Fibroblast of lung (primary cell): ENCODE measurements at regions not wholly inside any gene's neighbourhood (a gene's known extent, or its start where the extent isn't known, plus 50 kb on each side); places are given as distances from the start of the nearest gene placed in this dataset.

Experiments used
- DNase-seq, 2 donors: peaks; one replicate each; pipeline versions ENCODE4 v3.0.0 to v3.0.0-alpha.2; 2010; ENCODE audit warnings: low read depth in 2 of 2
- H2AFZ ChIP-seq: 2 replicates; pipeline ENCODE4 v1.5.1; 2012; ENCODE audit warnings: low read length, control low read depth, inconsistent platforms
- H3K27ac ChIP-seq: 2 replicates; pipeline ENCODE4 v1.5.1; 2011; ENCODE audit warnings: low read length, control low read depth; ENCODE audit not compliant: insufficient read depth
- H3K27me3 ChIP-seq: 2 replicates; pipeline ENCODE4 v1.5.1; 2011; ENCODE audit warnings: mild to moderate bottlenecking, low read length; ENCODE audit not compliant: control insufficient read depth, insufficient read depth
- H3K36me3 ChIP-seq: 2 replicates; pipeline ENCODE4 v1.5.1; 2011; ENCODE audit warnings: low read length; ENCODE audit not compliant: control insufficient read depth, insufficient read depth
- H3K4me1 ChIP-seq: 2 replicates; pipeline ENCODE4 v1.5.1; 2011; ENCODE audit warnings: low read length; ENCODE audit not compliant: control insufficient read depth, insufficient read depth; ENCODE audit errors: extremely low read depth
- H3K4me2 ChIP-seq: 2 replicates; pipeline ENCODE4 v1.5.1; 2011; ENCODE audit warnings: low read length, control low read depth; ENCODE audit not compliant: insufficient read depth; ENCODE audit errors: extremely low read depth
- H3K4me3 ChIP-seq, 4 experiments: fragments of 200-600 bp in 1 of 4; sonication (generic) in 1 of 4; replicated peaks in 1 of 4; 2 replicates each; pipeline ENCODE4 v1.5.1; 2011 to 2016; ENCODE audit warnings: low read length in 4 of 4, low read depth in 3 of 4, mild to moderate bottlenecking in 3 of 4, control low read depth in 2 of 4, inconsistent platforms in 1 of 4, mixed read lengths in 1 of 4; ENCODE audit not compliant: insufficient read depth in 1 of 4; ENCODE audit errors: control extremely low read depth in 1 of 4
- H3K79me2 ChIP-seq: 2 replicates; pipeline ENCODE4 v1.5.1; 2012; ENCODE audit warnings: mild to moderate bottlenecking, low read length, inconsistent platforms; ENCODE audit not compliant: control insufficient read depth, insufficient read depth
- H3K9ac ChIP-seq: 2 replicates; pipeline ENCODE4 v1.5.1; 2011; ENCODE audit warnings: mild to moderate bottlenecking, low read length, control low read depth; ENCODE audit not compliant: insufficient read depth
- H3K9me3 ChIP-seq: 2 replicates; pipeline ENCODE4 v1.5.1; 2012; ENCODE audit warnings: low read depth, low read length; ENCODE audit not compliant: control insufficient read depth, insufficient read depth
- H4K20me1 ChIP-seq: 2 replicates; pipeline ENCODE4 v1.5.1; 2011; ENCODE audit warnings: low read length; ENCODE audit not compliant: control insufficient read depth, insufficient read depth; ENCODE audit errors: extremely low read depth
- CTCF ChIP-seq, 2 donors: IDR thresholded peaks in 1 of 2; conservative IDR thresholded peaks in 1 of 2; 1 replicate in 1 of 2; 2 replicates in 1 of 2; pipeline ENCODE4 v1.5.1; 2011 to 2012; ENCODE audit warnings: low read length in 2 of 2, control low read depth in 1 of 2, inconsistent platforms in 1 of 2, low read depth in 1 of 2, mild to moderate bottlenecking in 1 of 2
- EZH2 ChIP-seq: IDR thresholded peaks from 2 replicates; pipeline ENCODE4 v1.5.1; 2012; ENCODE audit warnings: low read length, control low read depth, mild to moderate bottlenecking; ENCODE audit errors: missing control alignments

GRCh38 chr16:88306860-88307545, 75.8 kb upstream of the ZNF469 start:
- Histone ChIP-seq H3K4me3 (no peak overlapping the region), H2AFZ (no peak overlapping the region), H4K20me1 (no peaks in the 10 kb centered on the region), H3K4me2 (no peak overlapping the region), H3K36me3 (no peaks in the 10 kb centered on the region), H3K27ac (peak overlapping the region; percentile 90), H3K9me3 (no peaks in the 10 kb centered on the region), H3K27me3 (no peaks in the 10 kb centered on the region), H3K4me1 (peaks cover 40% of the 10 kb centered on the region), H3K9ac (peak overlapping the region; percentile 25), H3K79me2 (no peaks in the 10 kb centered on the region)
- peak; percentile 93 to 99 for DNase-seq
- no peak for TF ChIP-seq EZH2
- TF ChIP-seq CTCF (conservative IDR thresholded peaks at IDR 0.05 in 1 of 2, IDR thresholded peaks at IDR 0.05 in 1 of 2; ENCODE audit: low read depth in 1 of 2, low read length in 2 of 2), result no peak

GRCh38 chr16:88308441-88309173, 74.2 kb upstream of the ZNF469 start:
- Histone ChIP-seq H3K4me1 (peaks cover 36% of the 10 kb centered on the region), H2AFZ (no peak overlapping the region), H3K27ac (no peak overlapping the region), H3K4me2 (no peak overlapping the region), H3K9ac (no peak overlapping the region), H4K20me1 (no peaks in the 10 kb centered on the region), H3K4me3 (no peak overlapping the region), H3K27me3 (no peaks in the 10 kb centered on the region), H3K79me2 (no peaks in the 10 kb centered on the region), H3K9me3 (no peaks in the 10 kb centered on the region), H3K36me3 (no peaks in the 10 kb centered on the region)
- TF ChIP-seq CTCF (conservative IDR thresholded peaks at IDR 0.05 in 1 of 2, IDR thresholded peaks at IDR 0.05 in 1 of 2; ENCODE audit: low read depth in 1 of 2, low read length in 2 of 2) (no peak), EZH2 (no peak)
- no peak for DNase-seq

- no peak overlapping the region for H3K27ac ChIP-seq
- H3K79me2 ChIP-seq, result no peaks in the 10 kb centered on the region
- no peak overlapping the region for H3K9ac ChIP-seq
- peaks cover 29% of the 10 kb centered on the region for H3K4me1 ChIP-seq
- no peaks in the 10 kb centered on the region for H3K27me3 ChIP-seq
- TF ChIP-seq CTCF (conservative IDR thresholded peaks at IDR 0.05 in 1 of 2, IDR thresholded peaks at IDR 0.05 in 1 of 2; ENCODE audit: low read depth in 1 of 2, low read length in 2 of 2), result no peak
- TF ChIP-seq EZH2, result no peak
- no peak overlapping the region for H2AFZ ChIP-seq
- DNase-seq, result no peak
- H3K36me3 ChIP-seq, result no peaks in the 10 kb centered on the region
- no peak overlapping the region for H3K4me2 ChIP-seq
- no peaks in the 10 kb centered on the region for H4K20me1 ChIP-seq
- H3K9me3 ChIP-seq, result no peaks in the 10 kb centered on the region
- H3K4me3 ChIP-seq, result no peak overlapping the region
Observed at GRCh38 chr16:88309174-88309907, 73.4 kb upstream of the ZNF469 start.
